Stimulated activated CD4-positive, alpha-beta T cell treated with anti-CD3 and anti-CD28 coated beads, TNF-alpha, amount 100 ng/mL, for 48 hours (primary cell): ENCODE measurements at regions not wholly inside any gene's neighbourhood (a gene's known extent, or its start where the extent isn't known, plus 50 kb on each side); places are given as distances from the start of the nearest gene placed in this dataset.
A peak's percentile ranks its signal among the peaks of the same experiment; 100 is the strongest.
"Not testable (repeated sequence)": the region's sequence is repeated elsewhere in the genome, so short reads cannot be mapped to it uniquely, and the experiment has no call there.

Experiments
- DNase-seq, 3 donors: peaks; one replicate each; pipeline ENCODE4 v3.0.0-alpha.2; 2020; ENCODE audit warnings: low read depth in 3 of 3

DNA sequence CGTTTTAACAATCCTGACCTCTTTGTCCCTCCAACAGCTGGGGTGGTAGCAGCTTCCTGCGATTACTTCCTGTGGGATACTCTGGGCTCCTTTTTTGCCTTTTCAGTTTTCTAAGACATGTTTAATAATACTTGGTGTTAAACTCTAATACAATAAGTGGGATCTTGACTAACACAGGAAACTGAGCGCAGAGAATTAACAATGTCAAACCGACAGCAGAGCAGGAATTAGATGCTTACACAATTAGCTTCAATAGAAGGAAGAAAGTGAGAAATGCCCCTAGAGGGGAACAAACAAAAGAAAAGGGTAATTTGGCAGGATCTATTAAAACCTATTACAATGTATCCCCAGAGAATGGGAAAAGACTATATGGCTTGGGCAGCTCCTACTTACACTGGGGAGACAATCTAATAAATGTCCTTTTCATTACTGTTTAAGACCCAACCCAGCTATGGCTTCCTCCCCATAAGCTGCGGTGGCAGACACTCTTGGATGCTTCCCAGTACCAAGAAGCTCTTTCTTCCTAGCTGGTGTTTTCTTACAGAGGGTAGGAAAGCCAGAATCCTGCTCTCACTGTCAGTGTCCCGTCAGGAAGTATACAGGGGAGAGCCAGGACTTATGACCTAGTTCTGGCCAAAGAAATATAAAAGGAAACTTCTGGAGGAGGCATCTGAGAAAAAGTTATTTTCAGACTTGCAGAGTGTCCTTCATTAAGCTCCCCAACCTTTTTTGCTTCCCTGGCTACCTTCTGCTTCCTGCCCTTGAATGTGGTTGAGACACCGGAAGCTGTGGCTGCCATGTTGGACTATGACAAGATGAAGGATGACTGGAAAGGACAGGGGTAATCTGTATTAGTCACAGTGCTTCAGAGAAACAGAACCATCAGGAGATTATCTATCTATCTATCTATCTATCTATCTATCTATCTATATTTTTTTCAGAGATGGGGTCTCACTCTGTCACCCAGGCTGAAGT is 194.1 kb upstream of the KBTBD8 start:
- no peak for DNase-seq

DNA sequence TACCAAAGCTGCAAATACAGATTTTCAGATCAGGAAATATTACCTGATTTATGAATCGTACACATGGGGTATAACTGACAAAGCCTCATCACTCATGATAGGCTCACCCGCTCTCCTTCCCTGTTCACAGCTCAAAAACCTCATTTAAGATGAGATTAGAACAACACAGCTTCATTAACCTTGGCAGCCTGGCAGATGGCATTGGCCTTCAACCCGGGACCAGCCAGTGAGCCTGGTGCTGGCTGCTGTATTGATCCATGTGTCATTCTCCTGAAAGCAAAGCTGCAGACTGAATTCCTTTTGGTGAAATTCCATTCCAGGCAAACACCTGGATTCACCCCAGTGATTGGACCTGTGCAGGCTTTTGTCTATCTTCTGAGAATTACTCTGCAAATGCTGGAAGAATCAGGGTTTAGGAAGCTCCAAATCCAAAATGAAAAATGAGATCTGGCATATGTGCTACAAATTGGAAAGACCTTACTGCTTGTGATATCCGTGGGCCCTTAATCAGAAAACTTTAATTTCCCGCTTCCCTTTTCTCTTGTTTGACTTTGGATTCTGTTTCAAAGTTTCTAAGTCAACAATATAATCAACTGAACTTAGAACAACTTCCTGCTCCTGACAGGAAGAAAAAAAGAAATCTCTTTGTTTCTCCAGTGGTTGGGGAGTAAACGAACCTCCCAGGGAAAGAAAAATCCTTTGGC is 189.1 kb upstream of the KBTBD8 start:
- DNase-seq, result no peak

DNA sequence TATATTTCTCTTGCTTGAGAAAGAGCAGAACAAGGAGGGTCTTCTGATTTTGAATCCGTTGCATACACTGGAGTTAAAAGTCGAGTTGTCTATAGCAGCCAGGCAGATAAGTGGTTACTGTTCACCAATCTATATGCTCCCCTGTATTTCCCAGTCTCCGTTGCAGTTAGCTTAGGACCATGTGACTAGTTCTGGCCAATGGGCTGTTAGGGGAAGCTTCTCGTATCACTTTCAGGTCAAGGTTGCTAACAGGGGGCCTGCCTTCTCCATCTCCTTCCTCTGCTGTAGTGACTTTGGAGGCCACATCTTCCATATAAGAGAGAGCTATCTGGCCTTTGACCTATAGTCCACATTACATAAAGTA is 188.5 kb upstream of the KBTBD8 start:
- no peak for DNase-seq

DNA sequence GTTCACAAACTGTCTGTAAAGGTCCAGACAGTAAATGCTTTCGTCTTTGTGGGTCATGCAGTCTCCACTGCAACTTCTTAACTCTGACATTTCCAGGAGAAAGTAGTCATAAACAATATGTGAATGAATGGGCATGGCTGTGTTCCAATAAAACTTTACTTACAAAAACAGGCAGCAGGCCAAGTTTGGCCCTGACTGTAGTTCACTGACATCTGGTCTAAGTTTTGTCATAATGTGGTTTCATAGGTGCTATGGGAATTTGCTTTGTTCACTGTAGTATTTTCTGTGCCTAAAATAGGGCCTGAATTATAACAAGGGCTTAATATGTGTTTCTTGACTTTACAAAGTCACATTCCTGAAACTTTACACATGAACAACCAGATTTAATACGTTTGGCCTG is 186.0 kb upstream of the KBTBD8 start:
- no peak for DNase-seq

DNA sequence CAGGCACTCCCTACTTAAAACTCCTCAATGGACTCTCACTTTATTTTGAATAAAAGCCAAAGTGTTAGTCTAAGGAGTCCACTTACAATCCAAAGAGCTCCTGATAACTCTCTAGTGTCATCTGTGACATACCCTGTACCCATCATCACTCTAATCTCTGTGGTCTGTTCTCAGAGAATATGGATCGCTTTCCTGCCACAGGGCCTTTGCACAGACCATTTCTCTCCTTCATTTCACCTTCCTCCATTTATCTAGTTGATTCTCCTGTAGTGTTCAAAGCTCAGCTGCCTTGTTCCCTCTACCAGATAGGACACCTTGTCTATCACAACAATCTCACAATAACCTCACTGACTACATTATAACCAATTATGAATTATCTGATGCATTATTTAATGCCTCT is 185.4 kb upstream of the KBTBD8 start:
- no peak for DNase-seq

DNA sequence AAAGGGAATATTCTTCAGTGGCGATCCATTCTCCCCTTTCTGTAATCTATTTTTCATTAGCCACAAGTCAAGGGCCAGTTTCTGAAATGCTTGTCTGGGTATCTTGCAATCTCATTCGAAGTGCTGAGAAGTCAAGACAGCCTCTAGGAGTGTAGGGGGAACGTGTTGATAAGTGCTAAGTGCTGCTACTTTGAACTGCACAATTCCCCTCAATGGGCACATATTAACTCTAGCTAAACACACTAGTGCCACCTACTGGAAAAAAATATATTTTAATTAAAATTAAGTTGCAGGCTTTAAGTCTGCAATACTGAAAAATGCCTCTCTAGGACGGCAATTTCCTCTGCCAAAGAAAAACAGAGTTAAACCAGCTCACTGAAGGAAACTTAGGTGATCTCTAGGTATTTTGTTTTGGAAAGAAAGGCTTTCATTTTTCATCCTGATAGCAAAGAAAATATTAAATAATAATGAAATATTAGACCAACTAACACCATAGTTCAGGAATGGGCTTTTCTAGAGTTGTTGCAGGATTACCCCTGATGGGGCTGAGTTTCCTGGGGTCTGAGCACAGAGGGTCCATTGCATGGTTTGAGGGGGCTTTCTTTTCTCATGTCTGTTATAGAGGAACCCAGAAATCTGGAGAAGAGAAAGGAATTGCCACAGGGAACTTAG is 181.9 kb upstream of the KBTBD8 start:
- DNase-seq, result no peak

DNA sequence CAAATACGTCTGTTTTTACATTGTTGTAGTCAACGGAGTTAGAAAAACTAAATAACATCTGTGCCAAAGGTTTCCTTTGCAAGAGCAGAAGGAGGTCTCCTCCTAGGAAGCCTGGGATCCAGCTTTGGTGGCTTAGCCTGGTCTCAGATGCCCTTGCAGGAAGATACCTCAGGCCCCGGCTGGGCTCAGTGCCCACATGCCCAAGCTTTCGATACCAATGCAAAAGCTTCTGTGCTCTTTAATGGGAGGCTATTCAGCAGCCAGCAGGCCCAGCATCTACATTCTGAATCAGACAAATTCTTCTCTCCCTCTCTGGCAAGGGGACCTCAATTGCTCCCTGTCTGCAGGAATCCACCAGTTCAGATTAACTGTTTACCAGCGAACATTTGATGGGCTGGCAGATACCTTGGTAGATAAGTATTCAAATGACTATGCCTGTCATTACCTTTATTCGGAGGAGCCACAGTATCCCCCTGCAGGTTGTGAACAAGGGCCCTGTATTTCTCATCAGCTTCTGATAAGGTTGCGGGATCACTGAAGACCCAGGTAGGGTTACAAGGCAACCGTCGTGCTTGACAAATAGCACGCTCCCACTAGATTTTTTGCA is 180.1 kb upstream of the KBTBD8 start:
- DNase-seq, result no peak

DNA sequence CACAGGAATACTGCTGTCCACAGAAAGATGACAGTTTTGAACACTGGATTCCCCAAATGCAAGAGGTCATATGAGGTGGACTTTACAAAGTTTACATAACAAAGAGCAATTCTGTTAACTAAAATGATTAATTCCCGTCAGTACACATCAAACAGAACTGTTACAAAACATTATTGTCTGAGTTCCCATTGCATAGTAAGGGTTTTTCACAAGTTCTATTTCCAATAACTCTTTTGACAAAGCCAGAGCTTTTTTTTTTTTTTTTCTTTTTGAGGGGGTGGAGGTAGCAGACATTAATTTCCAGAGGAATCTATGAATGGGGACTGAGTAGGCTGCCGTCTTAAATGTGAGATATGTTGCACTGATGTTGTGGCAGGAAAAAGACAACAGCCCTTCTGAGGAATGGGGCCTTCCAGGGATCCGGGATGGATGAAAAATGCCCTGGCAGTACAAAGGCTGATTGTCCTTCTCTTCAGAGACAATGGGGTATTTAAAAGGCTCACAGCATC is 178.1 kb upstream of the KBTBD8 start:
- DNase-seq, result no peak

DNA sequence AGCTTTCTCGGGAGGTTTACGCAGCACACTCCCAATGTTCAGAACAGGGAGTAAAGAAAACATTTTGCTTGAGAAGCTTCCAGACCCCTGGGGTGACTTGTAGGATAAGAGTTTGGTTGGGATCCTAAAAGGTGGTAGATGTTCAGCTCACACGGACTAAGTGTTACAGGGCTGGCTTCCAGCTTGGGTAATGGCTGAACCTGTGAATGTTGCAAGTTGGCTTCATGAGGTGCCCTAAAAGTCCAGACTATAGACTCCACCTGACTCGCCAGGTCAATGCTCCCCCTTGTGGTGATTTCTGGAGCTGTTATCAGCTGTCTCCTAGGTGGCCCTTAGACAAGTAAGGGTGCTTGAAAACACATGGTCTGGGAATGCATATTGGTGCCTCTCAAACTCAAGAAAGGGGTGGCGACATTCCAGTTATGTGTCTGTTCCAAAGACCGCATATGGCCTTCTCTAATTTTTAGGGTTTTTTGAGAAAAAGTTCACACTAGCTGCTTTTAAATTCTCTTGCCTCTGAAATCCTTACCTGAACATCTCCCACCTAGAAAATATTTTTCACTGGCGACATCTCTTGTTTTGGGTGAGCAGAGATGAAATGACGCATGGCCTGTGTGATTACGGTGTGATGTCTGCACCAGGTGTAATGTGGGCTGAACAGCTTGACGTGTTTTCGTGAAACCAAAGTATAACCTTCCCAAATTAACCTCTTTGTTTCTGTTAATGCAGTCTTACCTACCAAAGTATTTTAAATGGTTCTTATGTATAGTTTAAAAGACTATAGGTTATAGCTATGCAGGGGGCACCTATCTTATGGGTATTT is 175.7 kb upstream of the KBTBD8 start:
- peak; percentile 37 to 62 (median 39) for DNase-seq

DNA sequence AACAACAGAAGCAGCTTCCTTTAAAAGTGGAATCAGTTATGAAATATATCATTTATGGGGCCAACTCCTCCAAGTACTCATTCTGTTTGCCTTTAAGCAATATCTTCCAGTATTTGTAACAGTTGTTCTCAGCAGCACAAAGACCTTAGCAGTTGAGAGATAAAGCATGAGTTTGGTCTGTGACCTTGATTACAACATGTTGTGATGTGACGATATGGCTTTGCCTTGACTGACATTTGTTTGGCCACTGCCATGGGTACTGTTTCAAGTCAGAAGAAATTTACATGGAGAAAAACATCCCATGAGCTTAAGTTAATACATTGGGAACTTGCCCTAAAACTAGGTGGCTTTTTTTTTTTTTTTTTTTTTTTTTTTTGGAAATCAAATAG is 175.1 kb upstream of the KBTBD8 start:
- no peak for DNase-seq

DNA sequence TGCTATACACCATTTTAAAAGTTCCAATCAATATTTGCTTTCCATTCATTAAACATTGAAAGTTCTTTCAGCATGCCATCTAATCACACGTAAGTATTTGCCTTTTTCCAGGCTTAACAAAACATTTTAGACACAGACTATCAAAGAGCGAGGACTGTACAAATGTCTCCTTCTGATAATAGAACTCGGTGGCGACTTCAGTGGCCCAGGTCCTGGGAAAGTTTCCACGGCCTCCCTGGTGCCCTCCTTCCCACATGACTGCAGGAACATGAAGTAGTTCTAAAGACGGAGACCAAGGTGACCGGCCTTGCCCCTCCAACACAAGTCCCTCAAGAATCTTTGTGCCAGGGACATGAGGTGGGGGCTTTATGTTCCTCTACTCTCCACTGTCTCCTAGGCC is 174.6 kb upstream of the KBTBD8 start:
- DNase-seq, result no peak

DNA sequence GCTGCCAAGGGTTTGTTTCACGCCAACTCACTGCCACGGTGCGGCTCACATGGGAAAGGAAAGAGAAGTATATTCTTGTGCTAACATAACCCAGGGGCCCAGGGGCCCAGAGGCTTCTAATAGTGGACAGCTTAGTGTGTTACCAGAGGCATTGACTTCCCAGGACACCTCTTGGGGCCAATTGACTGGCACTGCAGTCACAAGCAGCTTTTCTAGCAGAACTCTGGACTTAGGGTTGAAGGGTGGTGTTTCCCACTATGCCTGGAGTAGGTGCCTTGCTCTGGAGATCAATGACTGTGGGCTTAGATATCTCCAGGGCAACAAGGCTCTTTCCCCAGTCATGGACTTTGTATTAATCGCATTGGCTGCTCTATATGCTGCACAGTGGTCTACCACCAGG is 172.7 kb upstream of the KBTBD8 start:
- no peak for DNase-seq

DNA sequence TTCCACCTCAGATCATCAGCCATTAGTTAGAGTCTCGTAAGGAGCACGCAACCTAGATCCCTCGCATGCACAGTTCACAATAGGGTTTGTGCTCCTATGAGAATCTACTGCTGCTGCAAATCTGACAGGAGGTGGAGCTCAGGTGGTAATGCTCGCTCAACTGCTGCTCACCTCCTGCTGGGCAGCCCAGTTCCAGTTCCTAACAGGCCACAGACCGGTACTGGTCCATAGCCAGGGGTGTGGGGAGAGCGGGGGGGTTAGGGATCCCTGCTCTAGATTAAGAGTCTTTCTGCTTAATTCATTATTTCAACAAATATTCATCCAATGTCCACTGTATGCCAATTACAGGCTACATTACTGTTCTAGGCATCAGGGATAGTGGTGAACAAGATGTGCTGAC is 170.4 kb upstream of the KBTBD8 start:
- no peak for DNase-seq

DNA sequence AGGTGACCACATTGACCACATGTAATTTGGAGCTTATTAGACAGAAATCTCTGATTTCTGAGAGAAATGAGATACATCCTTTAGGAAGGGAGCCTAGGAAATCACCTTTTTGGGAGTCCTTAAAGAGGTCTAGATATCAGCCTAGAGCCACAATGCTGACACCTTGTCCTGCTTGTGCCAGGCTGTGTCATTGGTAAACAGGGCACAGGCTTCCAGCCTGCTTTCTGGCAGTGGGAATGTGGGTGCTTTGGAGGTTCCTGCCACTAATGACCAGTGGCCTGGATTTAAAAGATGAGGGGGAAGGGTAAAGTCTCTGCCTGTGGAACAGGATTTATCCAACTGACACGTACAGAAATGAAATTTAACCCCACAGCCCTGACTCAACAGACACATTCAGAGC is 169.8 kb upstream of the KBTBD8 start:
- no peak for DNase-seq

DNA sequence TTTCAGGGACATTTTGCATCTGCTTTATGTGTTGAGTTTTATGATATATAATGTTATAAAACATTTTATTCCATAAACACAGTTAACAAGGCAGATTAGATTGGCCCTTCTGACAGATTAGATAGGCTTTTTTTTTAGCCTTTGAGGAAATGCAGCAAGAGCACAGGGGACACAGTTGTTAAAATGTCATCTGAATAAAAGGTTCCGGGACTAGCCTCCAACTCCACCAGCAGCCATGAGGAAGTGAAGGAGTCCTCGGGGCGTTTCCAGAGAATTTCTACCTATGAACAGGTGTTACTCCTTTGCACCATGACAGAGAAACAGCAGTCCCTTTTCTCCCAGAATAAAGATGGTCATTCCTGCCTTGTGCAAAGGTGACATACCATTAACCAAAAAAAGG is 167.8 kb upstream of the KBTBD8 start:
- no peak for DNase-seq

DNA sequence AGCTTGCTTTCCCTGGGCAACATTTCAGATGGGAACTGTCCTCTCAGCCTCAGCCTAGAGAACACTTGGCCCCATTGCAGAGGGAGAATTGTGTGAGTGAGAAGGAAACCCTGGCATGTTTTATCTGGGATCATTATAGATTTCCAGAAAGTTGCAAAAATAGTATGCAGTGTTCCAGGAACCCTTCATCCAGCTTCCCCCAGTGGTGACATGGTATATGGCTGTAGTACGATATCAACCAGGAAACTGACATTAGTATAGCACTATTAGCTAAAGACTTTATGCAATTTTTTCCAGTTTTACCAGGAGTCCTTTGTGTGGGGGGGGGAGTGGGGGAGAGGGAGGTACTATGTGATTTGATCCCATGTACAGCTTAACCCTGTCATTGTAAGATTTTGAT is 166.2 kb upstream of the KBTBD8 start:
- no peak for DNase-seq

DNA sequence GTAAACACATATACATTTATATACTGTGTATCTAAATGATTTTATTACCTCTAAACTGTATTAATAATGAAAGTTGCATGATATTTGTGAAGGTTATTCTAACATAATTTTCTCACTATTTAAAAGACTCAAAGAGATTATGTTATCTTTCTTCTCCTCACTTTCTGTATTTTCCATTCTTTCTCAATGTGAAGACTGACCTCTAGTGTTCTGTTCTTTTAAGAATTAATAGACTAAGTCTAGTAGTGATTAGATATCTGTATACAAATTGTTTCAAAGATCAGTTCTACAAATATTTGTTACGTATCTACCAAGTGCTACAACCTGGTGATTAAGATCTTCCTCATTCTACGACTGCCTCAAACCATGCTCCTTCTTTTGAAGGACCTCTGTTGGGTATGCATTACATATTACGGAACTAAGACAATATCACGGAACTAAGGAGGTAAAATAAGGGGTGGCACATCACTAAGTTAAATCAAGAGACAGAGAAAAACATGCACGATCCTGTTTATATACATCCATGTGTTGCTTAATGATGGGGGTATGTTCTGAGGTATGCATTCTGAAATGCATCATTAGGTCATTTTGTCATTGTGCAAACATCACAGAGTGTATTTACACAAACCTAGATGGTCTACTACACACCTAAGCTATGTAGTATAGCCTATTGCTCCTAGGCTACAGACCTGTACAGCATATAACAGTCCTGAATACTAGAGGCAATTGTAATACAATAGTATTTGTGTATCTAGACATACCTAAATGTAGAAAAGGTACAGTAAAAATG is 161.5 kb upstream of the KBTBD8 start:
- DNase-seq, result no peak

DNA sequence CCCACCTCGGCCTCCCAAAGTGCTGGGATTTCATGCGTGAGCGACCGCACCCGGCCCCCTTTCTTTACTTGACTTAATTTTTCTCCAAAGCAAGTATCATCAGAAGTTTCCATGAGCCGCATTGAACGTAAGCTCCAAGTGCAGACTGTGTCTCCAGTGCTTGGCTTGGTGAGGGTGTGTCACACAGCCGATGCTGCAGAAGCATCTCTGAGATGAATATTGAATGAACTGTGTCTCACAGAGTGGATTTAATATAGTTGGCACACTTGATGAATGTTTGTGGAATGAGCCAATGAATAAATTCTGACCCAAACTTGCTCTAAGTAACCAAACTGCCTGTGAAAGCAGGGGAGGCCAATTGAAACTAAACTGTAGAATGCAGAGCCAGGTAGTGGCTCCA is 159.4 kb upstream of the KBTBD8 start:
- DNase-seq, result no peak

DNA sequence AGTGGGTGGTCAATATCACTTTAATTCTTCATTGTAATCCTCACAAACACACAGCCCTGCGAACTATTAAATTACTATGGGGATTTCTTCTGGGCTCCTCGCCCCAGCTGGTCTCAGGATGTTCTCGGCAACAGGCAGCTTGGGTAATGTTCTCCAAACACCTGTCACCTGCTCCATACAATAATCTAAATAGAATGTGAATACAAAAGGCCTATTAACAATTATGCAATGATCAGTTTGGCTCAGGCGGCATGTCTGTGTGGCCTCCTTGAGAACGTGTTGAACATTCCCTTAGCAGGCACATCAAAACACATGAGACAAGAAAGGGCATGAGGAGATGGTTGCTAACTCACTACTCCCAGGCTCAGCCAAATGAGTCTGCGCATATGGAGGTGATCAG is 158.6 kb upstream of the KBTBD8 start:
- no peak for DNase-seq

DNA sequence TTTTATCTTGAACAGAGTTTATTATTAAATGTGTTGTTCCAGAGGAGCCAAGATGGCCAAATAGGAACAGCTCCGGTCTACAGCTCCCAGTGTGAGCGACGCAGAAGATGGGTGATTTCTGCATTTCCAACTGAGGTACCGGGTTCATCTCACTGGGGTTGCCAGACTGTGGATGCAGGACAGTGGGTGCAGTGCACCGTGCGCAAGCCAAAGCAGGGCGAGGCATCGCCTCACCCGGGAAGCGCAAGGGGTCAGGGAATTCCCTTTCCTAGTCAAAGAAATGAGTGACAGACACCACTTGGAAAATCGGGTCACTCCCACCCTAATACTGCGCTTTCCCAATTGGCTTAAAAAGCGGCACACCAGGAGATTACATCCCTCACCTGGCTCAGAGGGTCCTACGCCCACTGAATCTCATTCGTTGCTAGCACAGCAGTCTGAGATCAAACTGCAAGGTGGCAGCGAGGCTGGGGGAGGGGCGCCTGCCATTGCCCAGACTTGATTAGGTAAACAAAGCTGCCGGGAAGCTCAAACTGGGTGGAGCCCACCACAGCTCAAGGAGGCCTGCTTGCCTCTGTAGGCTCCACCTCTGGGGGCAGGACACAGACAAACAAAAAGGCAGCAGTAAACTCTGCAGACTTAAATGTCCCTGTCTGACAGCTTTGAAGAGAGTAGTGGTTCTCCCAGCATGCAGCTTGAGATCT is 155.2 kb upstream of the KBTBD8 start:
- not testable (repeated sequence) for DNase-seq
